ENCODE measurements at regions not wholly inside any gene's neighbourhood (a gene's known extent, or its start where the extent isn't known, plus 50 kb on each side); places are given as distances from the start of the nearest gene placed in this dataset.

GRCh38 chr2:150937030-150937429 is 324.6 kb downstream of the RBM43 start:
- peaks cover 17% of the 10 kb centered on the region for H3K4me1 ChIP-seq (ENCODE audit: insufficient read depth, low read length)
- H3K36me3 ChIP-seq (ENCODE audit: low read depth, low read length): no peaks in the 10 kb centered on the region
- TF ChIP-seq EZH2phosphoT487 (IDR thresholded peaks at IDR 0.05; ENCODE audit: borderline replicate concordance, low read length) (no peak), EZH2 (IDR thresholded peaks at IDR 0.05; ENCODE audit: low read length, unreplicated experiment) (no peak), CTCF (conservative IDR thresholded peaks at IDR 0.05; ENCODE audit: low read depth, low read length) (no peak)
- H2AFZ ChIP-seq (ENCODE audit: low read length): no peak overlapping the region
- no peaks in the 10 kb centered on the region for H3K27me3 ChIP-seq (ENCODE audit: low read length)
- no TSS peak for BruUV-seq (replicated peaks)
- H3K9me2 ChIP-seq (replicated peaks; ENCODE audit: low read length): no peaks in the 10 kb centered on the region
- H3K4me3 ChIP-seq (ENCODE audit: low read length): no peak overlapping the region
- no peak overlapping the region for H3K4me2 ChIP-seq (ENCODE audit: low read length)
- ChIA-PET POLR2A (ENCODE audit: unreplicated experiment) (no interaction called here), CTCF (no interaction called here)
- H3K9ac ChIP-seq (ENCODE audit: low read length): no peak overlapping the region
- ATAC-seq (no peak), DNase-seq (no peak)
- H3K27ac ChIP-seq (ENCODE audit: low read length): no peak overlapping the region
- H4K20me1 ChIP-seq (ENCODE audit: low read length): no peaks in the 10 kb centered on the region
- H3K9me3 ChIP-seq (ENCODE audit: low read length): no peaks in the 10 kb centered on the region
- intact Hi-C loops (cut with micrococcal nuclease): loop anchor here (10.0 kb wide), 1 partner anchor 232 kb away; no protein-coding TSS in a partner anchor
- H3K79me2 ChIP-seq (ENCODE audit: low read length): no peaks in the 10 kb centered on the region
- no peaks in the 10 kb centered on the region for H3F3A ChIP-seq (ENCODE audit: low read length, unreplicated experiment)

- no peak for ATAC-seq
- no TSS peak for BruUV-seq (replicated peaks)
Observed at GRCh38 chr2:150931451-150931850, 330.2 kb downstream of the RBM43 start.

More at GRCh38 chr2:150931451-150931850, 330.2 kb downstream of the RBM43 start:
- TF ChIP-seq EZH2 (IDR thresholded peaks at IDR 0.05; ENCODE audit: low read length, unreplicated experiment) (no peak), CTCF (conservative IDR thresholded peaks at IDR 0.05; ENCODE audit: low read depth, low read length) (no peak), EZH2phosphoT487 (IDR thresholded peaks at IDR 0.05; ENCODE audit: borderline replicate concordance, low read length) (no peak)
- Histone ChIP-seq H3K27ac (ENCODE audit: low read length) (no peak overlapping the region), H2AFZ (ENCODE audit: low read length) (no peak overlapping the region), H4K20me1 (ENCODE audit: low read length) (no peaks in the 10 kb centered on the region), H3K9me3 (ENCODE audit: low read length) (no peaks in the 10 kb centered on the region), H3K4me3 (ENCODE audit: low read length) (no peak overlapping the region), H3F3A (ENCODE audit: low read length, unreplicated experiment) (no peaks in the 10 kb centered on the region), H3K79me2 (ENCODE audit: low read length) (no peaks in the 10 kb centered on the region), H3K9ac (ENCODE audit: low read length) (no peak overlapping the region), H3K4me1 (ENCODE audit: insufficient read depth, low read length) (peaks cover 4% of the 10 kb centered on the region; the same call in 1 of the 2 replicates), H3K27me3 (ENCODE audit: low read length) (no peaks in the 10 kb centered on the region), H3K4me2 (ENCODE audit: low read length) (no peak overlapping the region), H3K9me2 (replicated peaks; ENCODE audit: low read length) (no peaks in the 10 kb centered on the region), H3K36me3 (ENCODE audit: low read depth, low read length) (no peaks in the 10 kb centered on the region)
- no peak for DNase-seq
- intact Hi-C loops (cut with micrococcal nuclease): loop anchor here (5.0 to 10.0 kb wide), 2 partner anchors 227 to 309 kb away; no protein-coding TSS in a partner anchor
- ChIA-PET POLR2A (ENCODE audit: unreplicated experiment) (no interaction called here), CTCF (no interaction called here)

Data from PC-3 (cell line).